HG03354 (cell line): ENCODE measurements at regions not wholly inside any gene's neighbourhood (a gene's known extent, or its start where the extent isn't known, plus 50 kb on each side); places are given as distances from the start of the nearest gene placed in this dataset.

Experiments
- ATAC-seq: cut with Tn5 transposase; IDR thresholded peaks from one replicate; pipeline ENCODE4 v1.9.1; 2021; ENCODE audit warnings: mild to moderate bottlenecking; ENCODE audit not compliant: unreplicated experiment, poor library complexity, severe bottlenecking

DNA sequence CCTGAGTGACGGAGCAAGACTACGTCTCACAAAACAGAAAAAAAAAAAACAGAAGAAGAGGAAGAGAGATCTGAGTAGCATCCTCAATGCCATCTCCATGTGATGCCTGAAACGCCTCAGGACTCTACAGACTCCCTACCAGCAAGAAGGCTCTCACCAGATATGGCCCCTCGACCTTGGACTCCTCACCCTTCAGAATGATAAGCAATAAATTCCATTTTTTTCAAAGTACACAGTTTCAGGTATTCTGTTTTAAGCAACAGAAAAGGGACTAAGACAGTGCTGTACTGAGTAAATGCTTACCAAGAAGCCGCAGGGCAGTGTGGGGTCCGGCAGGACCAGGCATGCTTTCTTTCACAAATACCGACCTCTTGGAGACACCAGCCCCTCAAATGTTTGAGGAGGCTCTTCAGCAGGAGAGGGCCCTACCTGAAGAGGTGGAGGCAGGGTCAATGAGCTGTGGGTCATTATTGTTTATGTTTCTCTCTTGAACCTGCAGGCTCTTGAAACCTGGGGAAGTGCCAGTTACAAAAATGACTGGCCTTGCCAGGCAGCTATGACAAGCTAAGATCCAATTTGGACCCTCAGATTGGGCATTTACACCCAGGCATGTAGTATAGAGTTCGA lies 204.1 kb upstream of the LYZL1 start:
- ATAC-seq = no peak

DNA sequence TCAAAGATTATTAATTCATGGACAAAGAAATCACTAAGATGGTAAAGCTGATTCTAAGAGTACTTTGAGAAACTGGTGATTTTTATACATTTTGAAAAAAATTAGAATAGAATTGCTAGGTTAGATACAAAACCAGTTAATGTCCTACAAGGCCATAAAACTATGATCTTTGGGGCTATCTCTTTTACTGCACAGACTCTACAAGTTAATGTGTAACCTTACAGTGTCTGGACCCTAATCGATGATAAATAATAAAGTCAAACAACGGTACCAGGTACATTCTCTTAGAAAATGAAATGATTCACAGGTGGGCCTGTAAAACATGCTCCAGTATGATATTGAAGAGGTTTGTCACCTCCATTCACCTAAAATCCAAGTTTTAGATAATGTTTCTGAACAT lies 199.8 kb upstream of the LYZL1 start:
- no peak for ATAC-seq

- no peak for ATAC-seq
These were observed 192.5 kb upstream of the LYZL1 start for GRCh38 chr10:29096303-29096824.

DNA sequence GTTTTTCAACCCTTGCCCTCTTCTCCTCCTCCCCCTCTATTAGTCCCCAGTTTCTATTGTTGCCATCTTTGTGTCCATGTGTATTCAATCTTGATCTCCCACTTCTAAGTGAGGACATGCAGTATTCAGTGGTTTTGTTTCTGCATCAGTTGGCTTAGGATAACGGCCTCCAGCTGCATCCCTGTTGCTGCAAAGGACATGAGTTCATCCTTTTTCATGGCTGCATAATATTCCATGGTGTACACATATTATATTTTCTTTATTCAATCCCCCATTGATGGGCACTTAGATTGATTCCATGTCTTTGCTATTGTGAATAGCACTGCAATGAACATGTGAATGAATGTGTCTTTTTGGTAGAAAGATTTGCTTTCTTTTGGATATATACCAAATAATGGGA lies 190.4 kb upstream of the LYZL1 start:
- ATAC-seq = no peak

DNA sequence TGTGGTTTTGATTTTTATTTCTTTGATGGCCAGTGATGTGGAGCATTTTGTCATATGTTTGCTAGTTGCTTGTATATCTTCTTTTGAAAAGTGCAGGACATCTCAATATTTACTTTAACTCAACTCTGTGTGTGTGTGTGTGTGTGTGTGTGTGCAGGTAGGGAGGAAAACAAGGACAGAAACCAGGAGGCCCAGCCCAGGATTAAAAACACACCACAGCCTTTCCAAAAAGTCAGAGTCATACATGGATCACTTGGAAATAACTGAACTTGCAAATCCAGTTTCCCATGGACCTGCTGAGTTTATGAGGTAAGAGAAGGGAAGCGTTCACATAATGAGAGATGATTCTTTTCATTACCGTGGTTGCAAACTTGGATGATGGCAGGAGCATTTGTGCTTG lies 189.9 kb upstream of the LYZL1 start:
- no peak for ATAC-seq

- ATAC-seq = no peak
These were observed 189.5 kb upstream of the LYZL1 start for GRCh38 chr10:29099415-29099814.

DNA sequence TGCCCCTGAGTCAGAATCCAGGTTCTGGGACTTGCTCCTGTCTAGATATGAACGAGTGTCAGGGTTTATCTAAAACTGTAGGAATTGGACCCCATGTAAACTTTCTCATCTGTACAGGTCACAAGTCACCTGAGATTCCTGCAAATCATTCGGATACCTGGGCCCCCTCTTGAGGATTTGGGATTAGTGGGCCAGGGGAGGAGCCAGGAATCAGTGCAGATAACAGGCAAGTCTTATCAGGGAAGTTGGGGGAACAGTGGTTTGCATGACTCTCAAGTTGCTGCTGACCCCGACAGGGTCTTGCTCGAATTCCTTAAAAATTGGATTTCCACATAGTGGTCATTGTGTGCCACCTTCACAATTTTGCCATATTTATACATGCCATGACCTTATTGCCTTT lies 188.4 kb upstream of the LYZL1 start:
- no peak for ATAC-seq

GRCh38 chr10:29102233-29102632 lies 186.6 kb upstream of the LYZL1 start:
- ATAC-seq = no peak

DNA sequence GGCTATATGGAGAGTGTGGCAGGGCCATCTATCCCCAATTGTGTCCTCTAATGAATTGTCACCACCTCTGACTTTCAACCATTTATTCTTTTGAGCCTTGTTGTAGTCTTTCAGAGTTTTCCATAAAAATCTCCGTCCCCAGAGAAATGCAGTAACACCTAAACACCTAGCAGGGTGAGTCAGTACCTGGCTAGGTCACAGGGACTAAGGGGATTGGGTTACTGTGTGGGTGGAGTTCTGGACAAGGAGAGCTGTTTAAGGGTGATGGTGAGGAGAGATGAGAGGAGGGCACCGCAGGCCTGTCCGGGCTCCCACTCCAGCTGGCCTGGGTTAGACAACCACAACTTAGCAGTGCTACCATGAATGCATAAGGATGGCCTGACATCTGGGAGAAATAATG lies 186.2 kb upstream of the LYZL1 start:
- ATAC-seq = no peak

DNA sequence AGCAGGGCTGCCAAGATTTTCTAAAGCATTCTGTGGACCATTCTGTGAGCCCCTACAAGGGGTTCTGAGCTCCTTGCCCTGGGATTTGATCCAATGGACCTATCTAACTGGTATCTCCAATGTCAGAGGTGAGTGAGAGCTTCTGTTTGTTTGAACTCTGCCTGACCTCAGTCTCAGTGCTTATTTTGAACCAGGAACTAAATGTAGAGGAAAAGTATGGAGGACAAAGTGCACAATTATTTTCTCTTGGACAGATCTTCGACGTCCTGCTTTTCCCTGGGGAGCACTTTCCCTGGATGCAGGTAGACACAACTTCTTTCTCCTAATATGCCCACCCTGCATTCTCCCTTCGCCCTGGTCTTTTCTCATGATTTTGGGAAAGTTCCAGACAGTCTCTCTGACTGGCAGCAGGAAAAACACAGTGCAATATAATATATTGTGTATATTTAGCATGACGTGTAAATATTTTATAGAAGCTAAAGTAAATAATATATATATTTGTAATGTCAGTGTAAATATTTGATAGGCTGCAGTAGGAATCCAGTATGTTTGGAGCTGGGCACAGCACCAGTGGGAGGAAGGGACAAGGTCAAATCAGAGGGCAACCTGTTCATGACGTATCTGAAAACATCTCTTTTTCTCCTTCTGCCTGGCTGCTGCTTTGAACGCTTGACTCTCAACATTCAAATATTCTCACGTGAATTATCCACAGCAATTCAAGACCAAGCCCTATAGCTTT lies 184.0 kb upstream of the LYZL1 start:
- no peak for ATAC-seq

DNA sequence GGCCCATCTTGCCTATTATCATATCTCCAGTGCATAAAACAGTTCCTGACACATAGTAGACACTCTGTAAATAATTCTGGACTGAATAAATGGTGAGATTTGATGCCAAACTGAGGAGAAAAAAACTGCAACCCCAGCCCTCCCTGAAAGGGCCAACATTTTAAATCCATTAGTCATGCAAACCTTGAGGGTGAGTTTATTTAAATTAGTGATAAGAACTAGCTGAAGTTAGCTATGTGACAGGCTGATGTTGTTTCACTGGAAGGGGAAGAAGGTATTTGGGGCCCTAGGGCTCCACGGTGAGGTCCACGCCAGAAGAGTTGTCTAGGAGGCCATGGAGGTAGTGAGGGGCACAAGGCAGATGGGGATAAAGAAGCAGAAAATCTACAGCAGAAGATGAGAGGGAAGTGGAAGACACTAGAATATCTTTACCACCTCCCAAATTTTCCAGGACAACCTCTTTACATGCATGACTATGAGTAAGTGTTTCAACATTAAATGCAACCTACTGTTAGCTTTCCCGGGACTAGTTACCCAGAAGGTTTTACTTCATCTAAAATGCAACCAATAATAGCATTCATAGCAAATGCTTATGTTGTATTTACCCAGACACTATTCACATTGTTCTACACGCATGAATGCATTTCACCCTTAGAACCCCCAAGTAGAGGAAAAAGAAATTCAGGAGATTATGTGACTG lies 183.2 kb upstream of the LYZL1 start:
- ATAC-seq = no peak

- ATAC-seq = no peak
These were observed 182.6 kb upstream of the LYZL1 start for GRCh38 chr10:29106287-29106686.

GRCh38 chr10:29107866-29108498 lies 180.9 kb upstream of the LYZL1 start:
- no peak for ATAC-seq

DNA sequence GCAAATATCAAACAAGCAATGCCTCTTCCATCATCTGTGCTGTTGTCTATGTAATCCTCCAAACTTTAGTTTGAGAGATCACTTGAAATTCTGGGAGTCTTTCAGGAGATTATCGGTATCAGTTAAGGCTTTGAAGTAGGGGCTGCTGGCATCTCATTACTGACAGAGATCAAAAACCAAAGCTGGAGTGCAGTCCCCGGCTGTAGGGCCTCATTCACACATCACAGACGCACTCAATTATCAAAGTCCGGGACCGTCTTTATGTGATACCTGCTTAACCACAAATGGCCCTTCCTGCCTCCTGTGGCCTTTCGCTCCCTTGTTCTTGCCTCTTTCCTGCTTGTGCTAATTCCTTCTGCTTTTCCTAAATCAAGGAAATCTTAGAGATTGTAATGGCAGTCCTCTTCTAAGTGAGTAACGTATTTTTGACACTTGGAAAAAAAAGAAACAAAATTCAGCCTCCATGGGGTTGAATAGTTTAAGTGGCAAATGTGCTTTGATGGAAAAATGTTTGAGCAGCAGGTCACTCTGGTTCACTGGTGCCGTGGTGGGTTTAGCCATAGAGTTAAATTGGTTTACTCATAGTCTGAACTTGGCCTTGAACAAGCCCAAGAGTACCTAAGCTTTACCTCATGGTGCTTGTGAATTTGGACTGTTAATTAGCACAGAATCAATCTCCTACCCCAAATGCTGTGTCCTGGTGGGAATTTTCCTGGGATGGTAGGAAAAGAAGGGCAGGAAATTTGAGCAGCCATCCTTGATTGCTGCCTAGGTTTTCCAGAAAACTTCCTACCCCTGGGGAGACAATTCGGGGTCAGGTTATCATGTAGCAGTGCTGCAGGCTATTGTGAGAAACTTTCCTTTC lies 178.9 kb upstream of the LYZL1 start:
- no peak for ATAC-seq

GRCh38 chr10:29112827-29113615 lies 175.8 kb upstream of the LYZL1 start:
- no peak for ATAC-seq

DNA sequence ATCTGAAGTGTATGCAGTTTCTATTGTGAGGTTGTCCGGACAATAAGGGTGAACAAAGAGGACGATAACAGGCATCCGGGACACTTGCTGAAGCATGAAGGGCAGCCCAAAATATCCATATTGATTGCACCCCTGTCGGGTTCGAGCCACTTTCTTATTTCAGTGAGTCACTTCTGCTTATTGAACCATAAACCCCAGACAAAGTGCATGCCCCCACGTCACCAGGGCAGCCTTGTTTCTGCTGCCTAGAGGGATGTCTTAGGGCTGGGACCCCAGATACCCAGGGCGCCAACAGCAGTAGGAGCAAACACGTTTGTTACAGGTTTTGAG lies 175.3 kb upstream of the LYZL1 start:
- ATAC-seq = no peak

DNA sequence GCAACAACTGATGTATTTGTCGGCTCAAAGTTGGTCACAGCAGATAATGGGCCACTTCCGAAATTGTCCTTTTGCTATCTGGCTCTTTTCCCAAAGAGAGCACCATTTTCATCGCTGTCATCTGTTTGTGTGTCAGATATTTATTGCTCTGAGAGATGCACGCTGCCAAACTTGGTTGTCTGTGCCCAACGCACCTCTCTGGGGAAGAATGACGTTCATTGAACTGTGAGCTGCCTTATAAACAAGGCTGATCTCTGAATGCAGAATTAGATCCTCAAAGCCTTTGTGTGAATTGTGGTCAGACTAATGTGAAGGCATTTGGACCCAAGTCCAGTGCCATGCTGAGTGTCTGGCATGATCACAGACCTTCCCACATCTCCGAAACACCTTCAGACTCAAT lies 174.7 kb upstream of the LYZL1 start:
- ATAC-seq = no peak

DNA sequence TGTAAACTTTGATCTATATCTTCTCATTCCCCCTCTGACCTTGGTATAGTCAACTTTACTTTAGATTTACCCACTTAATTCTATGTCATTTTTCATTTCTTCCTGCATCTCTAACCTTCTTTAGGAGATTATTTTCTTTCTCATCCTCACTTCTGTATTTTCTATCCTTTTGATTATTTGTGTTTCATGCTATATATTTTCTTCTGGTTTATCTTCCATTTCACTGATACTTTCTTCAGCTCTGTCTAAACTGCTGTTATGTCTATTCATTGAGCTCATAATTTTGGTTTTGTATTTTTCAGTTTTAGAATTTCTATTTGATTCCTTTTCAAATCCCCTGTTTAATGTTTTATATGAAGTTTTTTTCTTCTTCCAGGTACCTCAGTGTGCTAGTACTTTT lies 171.1 kb upstream of the LYZL1 start:
- ATAC-seq = no peak

DNA sequence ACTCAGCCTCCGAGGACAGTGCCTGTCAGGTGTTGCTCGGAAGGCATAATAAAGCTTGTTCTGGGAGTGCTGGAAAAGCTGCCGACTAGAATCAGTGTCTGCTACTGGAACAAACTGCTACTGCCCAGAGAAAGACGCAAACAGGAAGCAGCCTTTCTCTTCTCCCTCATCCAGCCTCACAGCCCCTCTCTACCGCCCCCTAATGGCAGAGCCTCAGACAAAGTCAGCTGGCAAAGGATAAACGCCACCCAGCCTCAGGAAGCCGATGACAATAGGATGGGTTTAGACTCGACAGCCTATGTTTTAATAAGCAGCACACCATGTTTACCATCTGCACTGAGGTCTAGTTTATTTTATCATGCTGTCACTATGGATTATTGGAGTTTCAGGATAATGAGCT lies 169.5 kb upstream of the LYZL1 start:
- no peak for ATAC-seq
